ENCODE measurements at regions not wholly inside any gene's neighbourhood (a gene's known extent, or its start where the extent isn't known, plus 50 kb on each side); places are given as distances from the start of the nearest gene placed in this dataset.
A peak's percentile ranks its signal among the peaks of the same experiment; 100 is the strongest.

DNA sequence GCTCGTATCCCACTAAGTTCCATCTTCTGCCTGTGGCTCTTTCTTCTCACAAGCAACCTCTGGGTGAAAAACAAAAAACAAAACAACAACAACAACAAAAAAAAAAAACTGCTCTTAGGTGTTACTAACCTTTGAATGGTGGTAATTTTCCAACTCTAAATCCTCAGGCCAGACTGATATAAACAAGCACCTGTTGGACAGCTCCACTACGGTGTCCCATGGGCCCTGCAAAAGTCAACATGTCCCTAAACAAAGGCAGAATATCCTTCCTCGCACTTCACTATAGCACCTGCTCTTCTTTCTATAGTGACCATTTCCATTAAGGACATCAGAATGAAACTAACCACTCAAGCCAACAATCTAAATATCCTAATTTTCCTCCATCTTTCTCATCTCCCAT lies 54.6 kb upstream of the PARM1 start:
- no peak for DNase-seq

DNA sequence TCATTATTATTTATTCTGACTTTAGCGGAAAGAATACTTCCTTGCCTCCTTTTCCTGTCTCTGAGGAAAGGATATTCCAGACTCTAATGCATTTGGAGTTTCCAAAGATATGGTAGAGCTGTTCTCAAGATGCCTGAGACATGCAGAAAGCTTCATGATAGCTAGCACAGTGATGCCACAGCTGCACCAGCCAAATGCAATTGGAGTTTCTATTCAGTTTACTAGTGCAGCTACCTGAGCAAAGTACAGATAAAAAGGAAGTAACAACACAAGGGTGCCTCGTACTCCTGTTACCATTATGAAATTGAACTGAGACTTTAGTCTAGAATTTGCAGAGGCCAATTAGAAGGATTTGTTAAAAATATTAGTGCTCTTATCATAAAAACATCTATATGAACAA lies 57.5 kb upstream of the PARM1 start:
- DNase-seq = no peak

DNA sequence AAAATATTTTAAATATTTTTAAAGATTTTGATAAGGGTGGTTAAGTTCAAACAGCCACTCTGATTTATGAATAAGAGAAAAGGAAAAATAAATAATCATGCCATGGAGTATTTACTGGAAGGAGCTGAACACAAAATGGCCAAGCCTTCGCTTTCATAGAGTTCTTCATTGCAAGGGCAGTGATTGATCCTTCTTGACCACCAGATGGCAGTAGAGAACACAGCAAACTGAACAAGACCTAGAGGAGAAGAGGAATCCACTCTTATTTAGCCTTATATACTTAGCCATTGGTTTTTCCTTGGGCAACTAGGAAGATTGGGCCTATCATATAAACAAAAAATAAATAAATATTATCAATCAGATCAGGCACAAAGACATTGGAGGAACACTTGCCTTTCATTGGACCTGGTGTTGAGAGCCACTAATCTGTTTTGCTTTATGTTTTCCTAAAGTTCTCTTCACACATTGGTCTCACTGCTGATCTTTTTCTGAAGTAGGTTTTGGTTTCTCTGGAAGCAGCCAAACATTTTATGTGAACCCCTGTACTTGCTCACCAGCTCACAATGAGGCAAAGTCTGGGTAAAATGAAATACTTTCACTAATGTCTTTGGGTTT lies 58.1 kb upstream of the PARM1 start:
- DNase-seq = peak; percentile 66

DNA sequence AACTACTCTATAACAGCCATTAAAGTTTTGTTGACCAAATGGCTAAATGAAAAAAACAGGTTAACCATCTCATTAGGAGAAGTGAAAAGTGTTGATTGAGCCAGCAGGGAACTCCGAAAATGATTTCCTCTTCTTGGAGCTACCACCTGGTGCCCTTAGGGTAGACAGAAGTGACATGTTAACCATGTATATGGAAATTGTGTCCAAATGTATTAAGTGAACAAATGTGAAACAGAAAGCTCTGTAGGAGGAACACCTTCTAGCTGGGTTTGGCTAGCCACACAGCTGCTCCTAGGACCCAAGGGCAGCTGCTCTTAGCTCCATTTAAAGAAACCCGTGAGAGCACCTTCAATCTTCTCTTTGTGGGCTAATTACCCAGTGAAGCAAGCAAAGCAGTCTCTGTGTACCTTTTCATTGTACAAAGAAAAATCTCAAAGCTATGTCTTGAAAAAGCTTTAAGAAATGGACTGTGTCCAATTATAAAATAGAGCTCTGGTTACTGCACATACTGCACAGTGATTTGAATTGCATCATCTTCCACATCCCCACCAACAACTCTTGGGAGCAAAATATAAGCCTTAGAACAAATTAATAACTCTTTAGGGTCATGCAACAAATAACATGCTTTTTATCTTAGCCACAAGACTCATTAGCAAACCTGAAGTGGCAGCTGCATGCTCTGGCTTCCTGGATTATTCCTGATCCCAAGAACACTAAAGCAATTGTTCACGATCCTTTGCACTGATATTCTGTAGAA lies 59.2 kb upstream of the PARM1 start:
- DNase-seq = no peak

DNA sequence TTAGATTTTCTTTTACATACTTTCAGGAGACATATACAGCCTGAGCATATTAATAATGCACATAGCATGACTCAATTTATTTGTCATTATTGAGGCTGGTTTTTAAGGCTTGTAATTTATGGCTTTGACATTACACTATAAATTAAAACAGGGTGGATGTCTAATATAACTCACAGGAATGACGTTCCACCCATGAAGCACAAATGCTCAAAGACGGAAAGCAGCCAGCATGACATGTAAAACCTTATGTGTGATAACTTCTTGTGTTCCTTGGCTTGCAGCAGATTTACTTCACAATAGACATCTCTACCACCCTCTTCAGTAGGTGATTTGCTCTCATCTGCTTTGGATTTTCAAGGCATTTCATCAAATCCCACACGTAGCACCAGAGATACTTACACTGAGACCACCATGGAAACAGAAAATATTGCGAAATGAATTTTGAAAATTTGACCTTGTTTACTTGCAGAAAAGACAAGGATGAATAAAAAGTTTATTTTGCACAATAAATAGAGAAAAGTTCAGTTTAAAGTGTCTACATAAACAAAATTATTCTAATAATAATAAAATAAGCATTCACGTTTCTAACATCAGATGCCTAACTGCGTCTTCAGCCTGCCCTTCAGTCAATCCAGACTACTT lies 64.7 kb upstream of the BTC start:
- peak; percentile 7 for DNase-seq

DNA sequence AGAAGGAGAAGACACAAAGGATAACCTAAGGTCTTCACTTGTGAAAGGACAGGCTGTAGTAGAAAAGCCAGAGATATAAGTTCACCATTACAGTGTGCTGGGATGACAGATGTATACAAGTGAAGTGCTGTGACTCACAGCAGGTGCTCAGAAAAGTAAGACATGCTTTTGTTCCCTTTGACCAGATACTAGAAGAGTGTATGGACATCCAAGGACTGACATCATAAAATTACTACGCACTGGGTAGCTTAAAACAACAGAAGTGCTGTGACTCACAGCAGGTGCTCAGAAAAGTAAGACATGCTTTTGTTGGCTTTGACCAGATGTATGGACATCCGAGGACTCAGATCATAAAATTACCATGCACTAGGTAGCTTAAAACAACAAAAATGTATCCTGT lies 61.6 kb upstream of the BTC start:
- no peak for DNase-seq

DNA sequence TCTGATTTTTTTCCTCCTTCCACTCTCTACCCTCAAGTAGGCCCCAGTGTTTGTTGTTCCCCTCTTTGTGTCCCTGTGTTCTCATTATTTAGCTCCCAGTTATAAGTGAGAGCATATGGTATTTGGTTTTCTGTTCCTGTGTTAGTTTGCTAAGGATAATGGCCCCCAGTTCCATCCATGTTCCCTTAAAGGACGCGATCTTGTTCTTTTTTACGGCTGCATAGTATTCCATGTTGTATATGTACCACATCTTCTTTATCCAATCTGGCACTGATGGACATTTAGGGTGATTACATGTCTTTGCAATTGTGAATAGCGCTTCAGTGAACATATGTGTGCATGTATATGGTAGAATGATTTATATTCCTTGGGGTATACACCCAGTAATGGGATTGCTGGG lies 54.5 kb upstream of the BTC start:
- DNase-seq = no peak

DNA sequence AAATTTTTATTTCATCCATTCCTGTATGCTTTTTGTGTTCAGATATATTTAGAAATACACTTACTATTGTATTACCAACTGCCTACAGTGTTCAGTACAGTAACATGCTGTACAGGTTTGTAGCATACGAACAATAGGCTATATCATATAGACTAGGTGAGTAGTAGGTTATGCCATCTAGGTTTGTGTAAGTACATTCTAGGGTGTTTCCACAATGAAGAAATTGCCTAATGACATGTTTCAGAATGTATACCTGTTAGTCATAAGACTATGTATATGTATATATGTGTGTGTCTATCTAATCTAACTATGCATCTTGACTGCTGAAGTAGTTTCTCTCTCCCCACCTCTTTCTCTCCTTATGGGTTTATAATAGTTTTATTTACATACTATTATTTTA lies 51.5 kb upstream of the BTC start:
- no peak for DNase-seq

Measured in fibroblast of skin of right biceps (primary cell).